Immature natural killer cell (primary cell): ENCODE measurements at regions not wholly inside any gene's neighbourhood (a gene's known extent, or its start where the extent isn't known, plus 50 kb on each side); places are given as distances from the start of the nearest gene placed in this dataset.

Experiments used
- DNase-seq, 3 donors: peaks; one replicate each; pipeline ENCODE4 v3.0.0; 2022; ENCODE audit warnings: mixed read lengths in 1 of 3
- H3K27ac Mint-ChIP-seq, 6 donors: one replicate each; pipeline ENCODE4 v1.8.0; 2020; ENCODE audit warnings: mixed read lengths in 6 of 6, mild to moderate bottlenecking in 5 of 6, inconsistent platforms in 4 of 6, moderate library complexity in 3 of 6
- H3K27me3 Mint-ChIP-seq, 3 donors: one replicate each; pipeline ENCODE4 v1.8.0; 2020 to 2021; ENCODE audit warnings: low read depth in 3 of 3, mild to moderate bottlenecking in 3 of 3, mixed read lengths in 3 of 3, moderate library complexity in 3 of 3, inconsistent platforms in 1 of 3
- H3K36me3 Mint-ChIP-seq, 3 donors: one replicate each; pipeline ENCODE4 v1.8.0; 2020; ENCODE audit warnings: mixed read lengths in 3 of 3, inconsistent platforms in 2 of 3, mild to moderate bottlenecking in 2 of 3
- H3K4me1 Mint-ChIP-seq, 2 donors: one replicate each; pipeline ENCODE4 v1.8.0; 2020; ENCODE audit warnings: inconsistent platforms in 2 of 2, mild to moderate bottlenecking in 2 of 2, mixed read lengths in 2 of 2, moderate library complexity in 1 of 2
- H3K4me3 Mint-ChIP-seq, 5 donors: one replicate each; pipeline ENCODE4 v1.8.0; 2020; ENCODE audit warnings: mild to moderate bottlenecking in 5 of 5, mixed read lengths in 5 of 5, inconsistent platforms in 3 of 5, moderate library complexity in 3 of 5
- H3K9me3 Mint-ChIP-seq, 6 donors: one replicate each; pipeline ENCODE4 v1.8.0; 2020; ENCODE audit warnings: mild to moderate bottlenecking in 6 of 6, mixed read lengths in 6 of 6, inconsistent platforms in 4 of 6, moderate library complexity in 3 of 6

- Mint-ChIP-seq H3K27ac (no peak overlapping the region), H3K36me3 (no peaks in the 10 kb centered on the region), H3K4me3 (no peak overlapping the region), H3K4me1 (no peaks in the 10 kb centered on the region), H3K9me3 (peaks cover 0 to 17% (median 8%) of the 10 kb centered on the region in 6 donors), H3K27me3 (peaks cover 0 to 5% (median 0%) of the 10 kb centered on the region in 3 donors)
- DNase-seq = no peak
These were observed 733.5 kb downstream of the NTRK3 start for GRCh38 chr15:87522997-87523396.

GRCh38 chr15:87518957-87519356, 737.6 kb downstream of the NTRK3 start:
- no peaks in the 10 kb centered on the region for H3K27me3 Mint-ChIP-seq
- peaks cover 0 to 9% (median 2%) of the 10 kb centered on the region in 6 donors for H3K9me3 Mint-ChIP-seq
- no peak for DNase-seq
- H3K4me3 Mint-ChIP-seq = no peak overlapping the region
- H3K4me1 Mint-ChIP-seq = no peaks in the 10 kb centered on the region
- no peaks in the 10 kb centered on the region for H3K36me3 Mint-ChIP-seq
- H3K27ac Mint-ChIP-seq = no peak overlapping the region

- DNase-seq = no peak
- Mint-ChIP-seq H3K9me3 (peaks cover 1 to 18% (median 11%) of the 10 kb centered on the region in 6 donors), H3K4me1 (no peaks in the 10 kb centered on the region), H3K36me3 (no peaks in the 10 kb centered on the region), H3K4me3 (no peak overlapping the region), H3K27me3 (no peaks in the 10 kb centered on the region), H3K27ac (no peak overlapping the region)
These were observed 748.5 kb downstream of the NTRK3 start for GRCh38 chr15:87508086-87508485.

GRCh38 chr15:87502173-87502572, 754.4 kb downstream of the NTRK3 start:
- H3K9me3 Mint-ChIP-seq = peaks cover 0 to 10% (median under 1%) of the 10 kb centered on the region in 6 donors
- no peak overlapping the region for H3K4me3 Mint-ChIP-seq
- H3K4me1 Mint-ChIP-seq = no peaks in the 10 kb centered on the region
- DNase-seq = no peak
- H3K36me3 Mint-ChIP-seq = no peaks in the 10 kb centered on the region
- H3K27me3 Mint-ChIP-seq = peaks cover 0 to 2% (median 0%) of the 10 kb centered on the region in 3 donors
- H3K27ac Mint-ChIP-seq = no peak overlapping the region

GRCh38 chr15:87500240-87500639, 756.3 kb downstream of the NTRK3 start:
- no peak overlapping the region for H3K27ac Mint-ChIP-seq
- H3K4me1 Mint-ChIP-seq = no peaks in the 10 kb centered on the region
- no peaks in the 10 kb centered on the region for H3K36me3 Mint-ChIP-seq
- H3K9me3 Mint-ChIP-seq = peaks cover 0 to 8% (median under 1%) of the 10 kb centered on the region in 6 donors
- no peak overlapping the region for H3K4me3 Mint-ChIP-seq
- no peak for DNase-seq
- peaks cover 0 to 2% (median 0%) of the 10 kb centered on the region in 3 donors for H3K27me3 Mint-ChIP-seq

- H3K9me3 Mint-ChIP-seq = peaks cover 0 to 6% (median 1%) of the 10 kb centered on the region in 6 donors
- peaks cover 0 to 2% (median 0%) of the 10 kb centered on the region in 3 donors for H3K27me3 Mint-ChIP-seq
- no peak for DNase-seq
- no peak overlapping the region for H3K4me3 Mint-ChIP-seq
- no peak overlapping the region for H3K27ac Mint-ChIP-seq
- no peaks in the 10 kb centered on the region for H3K4me1 Mint-ChIP-seq
- no peaks in the 10 kb centered on the region for H3K36me3 Mint-ChIP-seq
These were observed 758.0 kb downstream of the NTRK3 start for GRCh38 chr15:87498560-87498959.

GRCh38 chr15:87496795-87497194, 759.7 kb downstream of the NTRK3 start:
- H3K27me3 Mint-ChIP-seq = no peaks in the 10 kb centered on the region
- H3K4me3 Mint-ChIP-seq = no peak overlapping the region
- H3K27ac Mint-ChIP-seq = no peak overlapping the region
- no peaks in the 10 kb centered on the region for H3K36me3 Mint-ChIP-seq
- H3K9me3 Mint-ChIP-seq = peaks cover 0 to 6% (median 1%) of the 10 kb centered on the region in 6 donors
- no peaks in the 10 kb centered on the region for H3K4me1 Mint-ChIP-seq
- DNase-seq = no peak

- Mint-ChIP-seq H3K36me3 (no peaks in the 10 kb centered on the region), H3K27me3 (no peaks in the 10 kb centered on the region), H3K9me3 (peaks cover 0 to 6% (median 2%) of the 10 kb centered on the region in 6 donors), H3K27ac (no peak overlapping the region), H3K4me3 (no peak overlapping the region), H3K4me1 (no peaks in the 10 kb centered on the region)
- no peak for DNase-seq
These were observed 760.4 kb downstream of the NTRK3 start for GRCh38 chr15:87496109-87496508.

GRCh38 chr15:87493803-87494202, 762.7 kb downstream of the NTRK3 start:
- Mint-ChIP-seq H3K9me3 (peaks cover 0 to 8% (median 2%) of the 10 kb centered on the region in 6 donors), H3K4me1 (no peaks in the 10 kb centered on the region)

GRCh38 chr15:87492321-87492720, 764.2 kb downstream of the NTRK3 start:
- Mint-ChIP-seq H3K36me3 (no peaks in the 10 kb centered on the region), H3K27me3 (no peaks in the 10 kb centered on the region), H3K4me1 (no peaks in the 10 kb centered on the region), H3K4me3 (no peak overlapping the region), H3K27ac (no peak overlapping the region), H3K9me3 (peaks cover 0 to 8% (median 5%) of the 10 kb centered on the region in 6 donors)
- DNase-seq = no peak

More at GRCh38 chr15:87493803-87494202, 762.7 kb downstream of the NTRK3 start:
- H3K27ac Mint-ChIP-seq = no peak overlapping the region
- no peaks in the 10 kb centered on the region for H3K27me3 Mint-ChIP-seq
- H3K36me3 Mint-ChIP-seq = no peaks in the 10 kb centered on the region
- H3K4me3 Mint-ChIP-seq = no peak overlapping the region
- DNase-seq = no peak

- Mint-ChIP-seq H3K9me3 (peaks cover 0 to 8% (median 6%) of the 10 kb centered on the region in 6 donors), H3K27ac (no peak overlapping the region), H3K4me3 (no peak overlapping the region), H3K4me1 (no peaks in the 10 kb centered on the region), H3K36me3 (no peaks in the 10 kb centered on the region), H3K27me3 (no peaks in the 10 kb centered on the region)
- DNase-seq = no peak
These were observed 765.9 kb downstream of the NTRK3 start for GRCh38 chr15:87490666-87491065.

GRCh38 chr15:87489902-87490665, 766.5 kb downstream of the NTRK3 start:
- Mint-ChIP-seq H3K36me3 (no peaks in the 10 kb centered on the region), H3K27ac (no peak overlapping the region), H3K27me3 (no peaks in the 10 kb centered on the region), H3K4me3 (no peak overlapping the region), H3K9me3 (peaks cover 0 to 8% (median 2%) of the 10 kb centered on the region in 6 donors), H3K4me1 (no peaks in the 10 kb centered on the region)
- DNase-seq = no peak

GRCh38 chr15:87489456-87489855, 767.1 kb downstream of the NTRK3 start:
- Mint-ChIP-seq H3K27me3 (no peaks in the 10 kb centered on the region), H3K9me3 (peaks cover 0 to 8% (median 2%) of the 10 kb centered on the region in 6 donors)
- no peak for DNase-seq

GRCh38 chr15:87487484-87487883, 769.1 kb downstream of the NTRK3 start:
- H3K4me3 Mint-ChIP-seq = no peak overlapping the region
- no peaks in the 10 kb centered on the region for H3K4me1 Mint-ChIP-seq
- H3K9me3 Mint-ChIP-seq = peaks cover 0 to 15% (median 3%) of the 10 kb centered on the region in 6 donors
- H3K27me3 Mint-ChIP-seq = no peaks in the 10 kb centered on the region
- H3K36me3 Mint-ChIP-seq = no peaks in the 10 kb centered on the region
- no peak overlapping the region for H3K27ac Mint-ChIP-seq
- no peak for DNase-seq

More at GRCh38 chr15:87489456-87489855, 767.1 kb downstream of the NTRK3 start:
- Mint-ChIP-seq H3K27ac (no peak overlapping the region), H3K36me3 (no peaks in the 10 kb centered on the region), H3K4me3 (no peak overlapping the region), H3K4me1 (no peaks in the 10 kb centered on the region)

GRCh38 chr15:87483468-87483867, 773.1 kb downstream of the NTRK3 start:
- H3K9me3 Mint-ChIP-seq = peaks cover 0 to 15% (median under 1%) of the 10 kb centered on the region in 6 donors
- H3K36me3 Mint-ChIP-seq = no peaks in the 10 kb centered on the region
- H3K4me3 Mint-ChIP-seq = no peak overlapping the region
- no peak overlapping the region for H3K27ac Mint-ChIP-seq
- no peaks in the 10 kb centered on the region for H3K27me3 Mint-ChIP-seq
- no peak for DNase-seq
- H3K4me1 Mint-ChIP-seq = no peaks in the 10 kb centered on the region
